C4-2B (cell line): ENCODE measurements at regions not wholly inside any gene's neighbourhood (a gene's known extent, or its start where the extent isn't known, plus 50 kb on each side); places are given as distances from the start of the nearest gene placed in this dataset.

ENCODE experiments used
- ZFX ChIP-seq: fragments of 450-650 bp; IDR thresholded peaks from 2 replicates; pipeline ENCODE4 v1.6.1; 2017
- TF ChIP-seq, protein P1 (sequence below): fragments of 450-650 bp; conservative IDR thresholded peaks from 2 replicates; pipeline ENCODE4 v1.5.1; 2017; ENCODE audit warnings: mild to moderate bottlenecking

DNA sequence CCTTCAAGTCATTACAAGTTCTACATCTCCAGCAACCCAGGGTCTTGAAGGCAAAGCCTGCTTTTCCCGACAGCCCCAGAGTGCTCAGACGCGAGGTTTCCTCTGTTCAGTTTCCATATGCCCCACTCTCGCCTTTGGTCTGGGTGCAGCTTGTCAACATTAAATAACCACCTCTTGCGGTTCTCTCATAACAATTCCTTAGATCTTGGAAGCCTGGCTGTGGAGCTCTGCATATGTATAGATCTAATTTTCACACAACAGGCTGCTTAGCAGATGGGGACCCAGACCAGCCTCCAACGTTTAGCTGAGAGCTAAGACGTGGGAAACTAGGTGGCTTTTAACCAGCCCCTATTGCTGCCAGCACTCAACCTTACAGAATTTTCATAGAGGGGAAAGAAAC, 295.5 kb downstream of the RPLP1 start:
- TF ChIP-seq, protein P1, sequence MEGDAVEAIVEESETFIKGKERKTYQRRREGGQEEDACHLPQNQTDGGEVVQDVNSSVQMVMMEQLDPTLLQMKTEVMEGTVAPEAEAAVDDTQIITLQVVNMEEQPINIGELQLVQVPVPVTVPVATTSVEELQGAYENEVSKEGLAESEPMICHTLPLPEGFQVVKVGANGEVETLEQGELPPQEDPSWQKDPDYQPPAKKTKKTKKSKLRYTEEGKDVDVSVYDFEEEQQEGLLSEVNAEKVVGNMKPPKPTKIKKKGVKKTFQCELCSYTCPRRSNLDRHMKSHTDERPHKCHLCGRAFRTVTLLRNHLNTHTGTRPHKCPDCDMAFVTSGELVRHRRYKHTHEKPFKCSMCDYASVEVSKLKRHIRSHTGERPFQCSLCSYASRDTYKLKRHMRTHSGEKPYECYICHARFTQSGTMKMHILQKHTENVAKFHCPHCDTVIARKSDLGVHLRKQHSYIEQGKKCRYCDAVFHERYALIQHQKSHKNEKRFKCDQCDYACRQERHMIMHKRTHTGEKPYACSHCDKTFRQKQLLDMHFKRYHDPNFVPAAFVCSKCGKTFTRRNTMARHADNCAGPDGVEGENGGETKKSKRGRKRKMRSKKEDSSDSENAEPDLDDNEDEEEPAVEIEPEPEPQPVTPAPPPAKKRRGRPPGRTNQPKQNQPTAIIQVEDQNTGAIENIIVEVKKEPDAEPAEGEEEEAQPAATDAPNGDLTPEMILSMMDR: no peak
- no peak for TF ChIP-seq ZFX
